K562 (cell line): ENCODE measurements at regions not wholly inside any gene's neighbourhood (a gene's known extent, or its start where the extent isn't known, plus 50 kb on each side); places are given as distances from the start of the nearest gene placed in this dataset.

Source experiments
- ATAC-seq: fragments of 200-7000 bp; cut with Tn5 transposase; 3 replicates; pipeline ENCODE4 v1.9.1; 2020; ENCODE audit warnings: moderate library complexity
- BruUV-seq: library from RNA; stranded (reverse); fragments of 400-500 nt; replicated peaks from 2 replicates; lab custom pipeline; 2021; lab: Mats Ljungman, UMichigan
- CTCF ChIA-PET: fragments of 300-600 bp; formaldehyde crosslinking; extraction: SDS; loops from one replicate; lab custom pipeline; 2021; ENCODE audit warnings: low intra/inter-chr PET ratio; lab: Yijun Ruan, JAX
- POLR2A ChIA-PET: fragments of 300-600, 350-650 bp; sonication (Branson Sonifier 250); formaldehyde crosslinking; extraction: SDS; loops from one replicate; lab custom pipeline; 2021; ENCODE audit warnings: antibody characterized with exemption, inconsistent platforms; lab: Yijun Ruan, JAX
- DNase-seq, 4 experiments: peaks; one replicate each; pipeline versions ENCODE4 v3.0.0 to v3.0.0-alpha.2; 2011 to 2018; ENCODE audit warnings: low spot score in 3 of 4, mixed read lengths in 3 of 4; ENCODE audit errors: extremely low read depth in 1 of 4
- FAIRE-seq: peaks from 2 replicates; lab custom pipeline; 2011; peaks lifted over from hg19 to GRCh38; lab: Jason Lieb, UNC
- H2AFZ ChIP-seq: 2 replicates; pipeline ENCODE4 v1.6.0; 2011; ENCODE audit warnings: low read depth, low read length, control low read depth, inconsistent platforms
- H3K27ac ChIP-seq: fragments of 200-600 bp; 3 replicates; pipeline ENCODE4 v1.8.0; 2011; ENCODE audit warnings: low read depth, mild to moderate bottlenecking, control low read depth, inconsistent platforms, low read length, moderate library complexity, mixed read lengths; ENCODE audit errors: extremely low read depth
- H3K27me3 ChIP-seq, 2 experiments: fragments of 300-600 bp in 1 of 2; 2 replicates in 1 of 2; 3 replicates in 1 of 2; pipeline versions ENCODE4 v1.6.0 to v1.8.0; 2011; ENCODE audit warnings: inconsistent platforms in 2 of 2, low read length in 2 of 2, mild to moderate bottlenecking in 1 of 2, mixed read lengths in 1 of 2, moderate library complexity in 1 of 2; ENCODE audit not compliant: control insufficient read depth in 2 of 2, insufficient read depth in 2 of 2
- H3K36me3 ChIP-seq: fragments of 300-600 bp; 3 replicates; pipeline ENCODE4 v1.8.0; 2011; ENCODE audit warnings: mild to moderate bottlenecking, low read length, inconsistent platforms; ENCODE audit not compliant: control insufficient read depth, insufficient read depth
- H3K4me1 ChIP-seq, 2 experiments: fragments of 200-600 bp in 1 of 2; replicated peaks in 1 of 2; 2 replicates in 1 of 2; 3 replicates in 1 of 2; pipeline versions ENCODE4 v1.5.1 to v1.8.0; 2011; ENCODE audit warnings: inconsistent platforms in 2 of 2, low read length in 2 of 2, mild to moderate bottlenecking in 1 of 2, mixed read lengths in 1 of 2, moderate library complexity in 1 of 2; ENCODE audit not compliant: control insufficient read depth in 2 of 2, insufficient read depth in 2 of 2
- H3K4me2 ChIP-seq: 2 replicates; pipeline ENCODE4 v1.6.1; 2011; ENCODE audit warnings: low read length, control low read depth, inconsistent platforms, mixed read lengths; ENCODE audit not compliant: insufficient read depth
- H3K4me3 ChIP-seq: fragments of 200-600 bp; sonication (generic), shearing (Covaris generic); 2 replicates; pipeline ENCODE4 v1.5.1; 2016; ENCODE audit warnings: control low read depth, inconsistent platforms
- H3K79me2 ChIP-seq: fragments of 200-600 bp; 3 replicates; pipeline ENCODE4 v1.8.0; 2011; ENCODE audit warnings: low read length, inconsistent platforms; ENCODE audit not compliant: control insufficient read depth, insufficient read depth
- H3K9ac ChIP-seq, 2 experiments: 2 replicates each; pipeline versions ENCODE4 v1.6.0 to v1.6.1; 2011; ENCODE audit warnings: low read depth in 2 of 2, low read length in 2 of 2, control low read depth in 1 of 2, inconsistent platforms in 1 of 2, mild to moderate bottlenecking in 1 of 2, mixed read lengths in 1 of 2; ENCODE audit not compliant: insufficient read depth in 1 of 2
- H3K9me1 ChIP-seq: one replicate; pipeline ENCODE4 v1.6.0; 2011; ENCODE audit warnings: inconsistent platforms, mild to moderate bottlenecking, low read length, moderate library complexity; ENCODE audit not compliant: control insufficient read depth, insufficient read depth
- H3K9me3 ChIP-seq: replicated peaks from 2 replicates; pipeline ENCODE4 v1.5.1; 2011; ENCODE audit warnings: low read depth, low read length, inconsistent platforms; ENCODE audit not compliant: control insufficient read depth, insufficient read depth
- H4K20me1 ChIP-seq: replicated peaks from 2 replicates; pipeline ENCODE4 v1.6.1; 2011; ENCODE audit warnings: low read length, inconsistent platforms, mixed read lengths; ENCODE audit not compliant: control insufficient read depth, insufficient read depth
- HEY1 ChIP-seq: fragments of 250-450 bp; sonication (Bioruptor Pico); IDR thresholded peaks from 2 replicates; pipeline ENCODE4 v1.5.0; 2020; ENCODE audit warnings: mild to moderate bottlenecking, moderate library complexity, borderline replicate concordance
- HMGN3 ChIP-seq: IDR thresholded peaks from 2 replicates; pipeline ENCODE4 v1.6.1; 2011; ENCODE audit warnings: borderline replicate concordance, low read depth, mild to moderate bottlenecking, mixed read lengths, low read length; ENCODE audit not compliant: insufficient read length; ENCODE audit errors: extremely low read depth
- JUN ChIP-seq, 2 experiments: sonication (generic) in 1 of 2; formaldehyde crosslinking in 1 of 2; IDR thresholded peaks; 2 replicates each; pipeline versions ENCODE4 v1.6.1 to v1.8.0; 2012 to 2022; ENCODE audit warnings: borderline replicate concordance in 2 of 2, mild to moderate bottlenecking in 2 of 2, improper control_type of control experiment in 1 of 2, low read depth in 1 of 2, low read length in 1 of 2, missing genetic modification reagents in 1 of 2
- SRSF9 ChIP-seq: fragments of 200-400 bp; formaldehyde crosslinking; IDR thresholded peaks from 2 replicates; pipeline ENCODE4 v1.6.1; 2017; ENCODE audit warnings: low read depth, low read length, borderline replicate concordance
- TAF9B ChIP-seq: fragments of 450-650 bp; IDR thresholded peaks from 2 replicates; pipeline ENCODE4 v1.6.1; 2018; ENCODE audit warnings: mild to moderate bottlenecking; ENCODE audit not compliant: partially characterized antibody
- TCF3 ChIP-seq: sonication (generic); formaldehyde crosslinking; IDR thresholded peaks from 2 replicates; pipeline ENCODE4 v1.4.0; 2020; ENCODE audit warnings: mild to moderate bottlenecking, missing genetic modification reagents
- TEAD4 ChIP-seq, 2 experiments: sonication (generic) in 1 of 2; formaldehyde crosslinking in 1 of 2; IDR thresholded peaks; 2 replicates each; pipeline versions ENCODE4 v1.6.1 to v1.8.0; 2012 to 2022; ENCODE audit warnings: borderline replicate concordance in 1 of 2, inconsistent platforms in 1 of 2, low read length in 1 of 2, mild to moderate bottlenecking in 1 of 2, missing genetic modification reagents in 1 of 2
- ZBED1 ChIP-seq: IDR thresholded peaks from 2 replicates; pipeline ENCODE4 v1.6.1; 2014
- ZNF184 ChIP-seq: sonication (generic); formaldehyde crosslinking; IDR thresholded peaks from 2 replicates; pipeline ENCODE4 v1.5.0; 2020; ENCODE audit warnings: missing genetic modification reagents
- ZNF75A ChIP-seq: fragments of 450-650 bp; formaldehyde crosslinking; IDR thresholded peaks from 2 replicates; pipeline ENCODE4 v1.4.0; 2020; ENCODE audit warnings: mild to moderate bottlenecking
- WGBS: fragments of 100-300 bp; shearing (Covaris generic); methylation state at CpG from one replicate; pipeline ENCODE4 v1.1.6; 2016; ENCODE audit warnings: low coverage, mixed read lengths; ENCODE audit not compliant: insufficient coverage; ENCODE audit errors: missing lambda C conversion rate; 5-methylcytosine and 5-hydroxymethylcytosine counted together
- in situ Hi-C: fragments of 300-500 bp; cut with MboI; formaldehyde crosslinking; loops from 4 replicates; pipeline ENCODE4 v1.15.0; 2018; ENCODE audit warnings: inconsistent platforms, mixed read lengths
- intact Hi-C: fragments of 100-400 bp; cut with micrococcal nuclease; formaldehyde crosslinking; loops from 2 replicates; pipeline ENCODE4 v1.14.2; 2022
- TF ChIP-seq, protein P1 (sequence below): fragments of 450-650 bp; IDR thresholded peaks from 2 replicates; pipeline ENCODE4 v1.6.1; 2017; ENCODE audit warnings: antibody characterized with exemption, mild to moderate bottlenecking
- TF ChIP-seq, protein P2 (sequence below): fragments of 250-450 bp; sonication (Bioruptor Pico); IDR thresholded peaks from 2 replicates; pipeline ENCODE4 v1.6.1; 2021; ENCODE audit warnings: mild to moderate bottlenecking

DNA sequence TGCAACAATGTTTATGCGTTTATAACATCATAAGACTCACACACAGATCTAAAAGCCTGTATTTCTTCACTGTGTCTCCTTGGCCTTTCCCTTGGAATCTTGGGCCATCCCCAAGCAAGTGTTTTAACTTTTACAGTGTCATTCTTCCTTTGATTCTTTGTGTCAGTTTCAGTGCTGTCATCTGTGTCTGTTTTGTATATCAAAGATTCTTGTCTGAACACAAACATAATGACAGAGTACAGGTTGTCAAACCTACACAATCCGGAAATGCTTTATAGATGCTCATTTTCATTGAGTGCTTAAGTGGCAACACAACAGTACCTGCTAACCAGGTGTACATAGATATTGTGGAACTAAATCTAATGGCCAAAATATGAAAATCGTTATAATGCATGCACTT is 1500.0 kb downstream of the TECRL start:
- ATAC-seq (no peak), FAIRE-seq (no peak), DNase-seq (no peak)
- Histone ChIP-seq H3K4me3 (no peak overlapping the region), H2AFZ (no peak overlapping the region), H3K9me1 (no peaks in the 10 kb centered on the region), H3K9me3 (no peaks in the 10 kb centered on the region), H3K79me2 (no peaks in the 10 kb centered on the region), H3K27me3 (no peaks in the 10 kb centered on the region), H3K4me2 (no peak overlapping the region), H3K4me1 (no peaks in the 10 kb centered on the region), H3K9ac (no peak overlapping the region), H3K27ac (no peak overlapping the region), H3K36me3 (no peaks in the 10 kb centered on the region), H4K20me1 (no peaks in the 10 kb centered on the region)
- in situ Hi-C loops (no loop called here), intact Hi-C loops (no loop called here)
- no peak for TF ChIP-seq HMGN3
- POLR2A ChIA-PET = no interaction called here
- no TSS peak for BruUV-seq
- CTCF ChIA-PET = no interaction called here
- WGBS = 0% methylated on average over 3 of the region's 3 CpGs

DNA sequence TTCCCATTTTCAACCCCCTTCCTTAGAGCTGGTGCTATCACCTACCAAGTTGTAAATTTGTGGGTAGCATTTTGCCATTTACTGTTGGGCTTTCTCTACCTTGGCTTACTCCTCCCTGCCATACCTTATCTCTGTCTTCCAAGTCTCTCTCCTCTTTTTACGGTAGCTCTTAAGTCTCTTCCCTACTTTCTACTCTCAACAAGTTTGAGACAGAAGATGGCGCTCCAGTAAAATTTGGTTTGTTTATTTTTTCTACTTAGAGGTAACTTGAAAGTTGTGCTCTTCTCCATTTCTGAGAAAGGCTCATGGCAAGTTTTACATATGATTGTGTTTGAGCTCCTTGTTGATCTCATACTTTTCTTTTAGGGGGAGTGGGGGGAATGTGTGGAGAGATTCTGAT is 1508.1 kb downstream of the TECRL start:
- CTCF ChIA-PET = no interaction called here
- DNase-seq = no peak
- H3K27ac ChIP-seq = no peak overlapping the region
- no TSS peak for BruUV-seq
- FAIRE-seq = no peak
- POLR2A ChIA-PET = no interaction called here
- H3K36me3 ChIP-seq = no peaks in the 10 kb centered on the region
- 0% methylated on average over 2 of the region's 2 CpGs for WGBS
- H3K9me1 ChIP-seq = no peaks in the 10 kb centered on the region
- H2AFZ ChIP-seq = no peak overlapping the region
- in situ Hi-C loops (no loop called here), intact Hi-C loops (no loop called here)
- H3K9me3 ChIP-seq = no peaks in the 10 kb centered on the region
- no peaks in the 10 kb centered on the region for H3K4me1 ChIP-seq
- H3K27me3 ChIP-seq = no peaks in the 10 kb centered on the region
- H3K9ac ChIP-seq = no peak overlapping the region
- no peak overlapping the region for H3K4me2 ChIP-seq
- no peak for ATAC-seq
- H3K4me3 ChIP-seq = no peak overlapping the region
- no peaks in the 10 kb centered on the region for H3K79me2 ChIP-seq
- no peaks in the 10 kb centered on the region for H4K20me1 ChIP-seq
- TF ChIP-seq TAF9B (no peak), SRSF9 (no peak), TCF3 (CRISPR knock-in tag) (no peak), ZNF184 (no peak), ZNF75A (CRISPR knock-in tag) (no peak), JUN (IDR thresholded peaks at IDR 0.05; ENCODE audit: borderline replicate concordance, low read depth, low read length) (no peak), JUN (CRISPR knock-in tag; IDR thresholded peaks at IDR 0.05; ENCODE audit: borderline replicate concordance) (no peak), HEY1 (no peak), TEAD4 (IDR thresholded peaks at IDR 0.05; ENCODE audit: low read length) (no peak), TEAD4 (CRISPR knock-in tag; IDR thresholded peaks at IDR 0.05; ENCODE audit: borderline replicate concordance) (no peak), ZBED1 (no peak)
- TF ChIP-seq, protein P1, sequence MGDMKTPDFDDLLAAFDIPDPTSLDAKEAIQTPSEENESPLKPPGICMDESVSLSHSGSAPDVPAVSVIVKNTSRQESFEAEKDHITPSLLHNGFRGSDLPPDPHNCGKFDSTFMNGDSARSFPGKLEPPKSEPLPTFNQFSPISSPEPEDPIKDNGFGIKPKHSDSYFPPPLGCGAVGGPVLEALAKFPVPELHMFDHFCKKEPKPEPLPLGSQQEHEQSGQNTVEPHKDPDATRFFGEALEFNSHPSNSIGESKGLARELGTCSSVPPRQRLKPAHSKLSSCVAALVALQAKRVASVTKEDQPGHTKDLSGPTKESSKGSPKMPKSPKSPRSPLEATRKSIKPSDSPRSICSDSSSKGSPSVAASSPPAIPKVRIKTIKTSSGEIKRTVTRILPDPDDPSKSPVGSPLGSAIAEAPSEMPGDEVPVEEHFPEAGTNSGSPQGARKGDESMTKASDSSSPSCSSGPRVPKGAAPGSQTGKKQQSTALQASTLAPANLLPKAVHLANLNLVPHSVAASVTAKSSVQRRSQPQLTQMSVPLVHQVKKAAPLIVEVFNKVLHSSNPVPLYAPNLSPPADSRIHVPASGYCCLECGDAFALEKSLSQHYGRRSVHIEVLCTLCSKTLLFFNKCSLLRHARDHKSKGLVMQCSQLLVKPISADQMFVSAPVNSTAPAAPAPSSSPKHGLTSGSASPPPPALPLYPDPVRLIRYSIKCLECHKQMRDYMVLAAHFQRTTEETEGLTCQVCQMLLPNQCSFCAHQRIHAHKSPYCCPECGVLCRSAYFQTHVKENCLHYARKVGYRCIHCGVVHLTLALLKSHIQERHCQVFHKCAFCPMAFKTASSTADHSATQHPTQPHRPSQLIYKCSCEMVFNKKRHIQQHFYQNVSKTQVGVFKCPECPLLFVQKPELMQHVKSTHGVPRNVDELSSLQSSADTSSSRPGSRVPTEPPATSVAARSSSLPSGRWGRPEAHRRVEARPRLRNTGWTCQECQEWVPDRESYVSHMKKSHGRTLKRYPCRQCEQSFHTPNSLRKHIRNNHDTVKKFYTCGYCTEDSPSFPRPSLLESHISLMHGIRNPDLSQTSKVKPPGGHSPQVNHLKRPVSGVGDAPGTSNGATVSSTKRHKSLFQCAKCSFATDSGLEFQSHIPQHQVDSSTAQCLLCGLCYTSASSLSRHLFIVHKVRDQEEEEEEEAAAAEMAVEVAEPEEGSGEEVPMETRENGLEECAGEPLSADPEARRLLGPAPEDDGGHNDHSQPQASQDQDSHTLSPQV = no peak
- TF ChIP-seq, protein P2, sequence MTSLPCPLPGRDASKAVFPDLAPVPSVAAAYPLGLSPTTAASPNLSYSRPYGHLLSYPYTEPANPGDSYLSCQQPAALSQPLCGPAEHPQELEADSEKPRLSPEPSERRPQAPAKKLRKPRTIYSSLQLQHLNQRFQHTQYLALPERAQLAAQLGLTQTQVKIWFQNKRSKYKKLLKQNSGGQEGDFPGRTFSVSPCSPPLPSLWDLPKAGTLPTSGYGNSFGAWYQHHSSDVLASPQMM = no peak
